HG02588 (cell line): ENCODE measurements at regions not wholly inside any gene's neighbourhood (a gene's known extent, or its start where the extent isn't known, plus 50 kb on each side); places are given as distances from the start of the nearest gene placed in this dataset.
"Not testable (repeated sequence)": the region's sequence is repeated elsewhere in the genome, so short reads cannot be mapped to it uniquely, and the experiment has no call there.

ENCODE experiments used
- ATAC-seq: cut with Tn5 transposase; IDR thresholded peaks from one replicate; pipeline ENCODE4 v1.9.1; 2021; ENCODE audit warnings: mild to moderate bottlenecking, moderate library complexity; ENCODE audit not compliant: unreplicated experiment

- no peak for ATAC-seq
Observed at GRCh38 chr7:153510674-153511073, 541.5 kb upstream of the DPP6 start.

GRCh38 chr7:153514032-153514431 is 538.2 kb upstream of the DPP6 start:
- ATAC-seq, result no peak

- ATAC-seq, result no peak
Observed at GRCh38 chr7:153515359-153515758, 536.8 kb upstream of the DPP6 start.

GRCh38 chr7:153518201-153518984 is 533.8 kb upstream of the DPP6 start:
- ATAC-seq, result no peak

GRCh38 chr7:153521370-153521769 is 530.8 kb upstream of the DPP6 start:
- no peak for ATAC-seq

GRCh38 chr7:153522261-153522660 is 529.9 kb upstream of the DPP6 start:
- no peak for ATAC-seq

- no peak for ATAC-seq
Observed at GRCh38 chr7:153523320-153524015, 528.7 kb upstream of the DPP6 start.

- no peak for ATAC-seq
Observed at GRCh38 chr7:153524070-153524601, 528.1 kb upstream of the DPP6 start.

- ATAC-seq, result no peak
Observed at GRCh38 chr7:153529100-153529499, 523.1 kb upstream of the DPP6 start.

GRCh38 chr7:153529651-153530165 is 522.5 kb upstream of the DPP6 start:
- no peak for ATAC-seq

- no peak for ATAC-seq
Observed at GRCh38 chr7:153530441-153530840, 521.8 kb upstream of the DPP6 start.

- ATAC-seq, result no peak
Observed at GRCh38 chr7:153532326-153532725, 519.9 kb upstream of the DPP6 start.

GRCh38 chr7:153537271-153537670 is 514.9 kb upstream of the DPP6 start:
- no peak for ATAC-seq

- no peak for ATAC-seq
Observed at GRCh38 chr7:153541903-153542302, 510.3 kb upstream of the DPP6 start.

GRCh38 chr7:153543232-153543631 is 509.0 kb upstream of the DPP6 start:
- no peak for ATAC-seq

GRCh38 chr7:153550173-153550572 is 502.0 kb upstream of the DPP6 start:
- no peak for ATAC-seq

GRCh38 chr7:153564391-153564790 is 487.8 kb upstream of the DPP6 start:
- no peak for ATAC-seq

GRCh38 chr7:153566324-153566723 is 485.9 kb upstream of the DPP6 start:
- ATAC-seq, result no peak

- no peak for ATAC-seq
Observed at GRCh38 chr7:153567426-153567825, 484.8 kb upstream of the DPP6 start.

GRCh38 chr7:153569520-153569919 is 482.7 kb upstream of the DPP6 start:
- ATAC-seq, result not testable (repeated sequence)

GRCh38 chr7:153576096-153576495 is 476.1 kb upstream of the DPP6 start:
- no peak for ATAC-seq

GRCh38 chr7:153581419-153581818 is 470.8 kb upstream of the DPP6 start:
- no peak for ATAC-seq
